Tibial nerve (tissue), 4 donors: ENCODE measurements at regions not wholly inside any gene's neighbourhood (a gene's known extent, or its start where the extent isn't known, plus 50 kb on each side); places are given as distances from the start of the nearest gene placed in this dataset.

Experiments
- EP300 ChIP-seq, 2 donors: sonication (generic); formaldehyde crosslinking; IDR thresholded peaks; one replicate each; pipeline ENCODE4 v1.6.1; 2017; ENCODE audit warnings: antibody characterized with exemption in 2 of 2, mild to moderate bottlenecking in 1 of 2
- POLR2A ChIP-seq, 2 donors: fragments of 450-650 bp; IDR thresholded peaks; one replicate each; pipeline ENCODE4 v1.6.1; 2017; ENCODE audit warnings: antibody characterized with exemption in 2 of 2, mild to moderate bottlenecking in 2 of 2, moderate library complexity in 2 of 2
- TF ChIP-seq, protein P1 (sequence below), 5 experiments: fragments of 200-600 bp in 3 of 5; fragments of 450-650 bp in 2 of 5; sonication (generic) in 3 of 5; IDR thresholded peaks; one replicate each; pipeline ENCODE4 v1.5.1; 2016 to 2019; ENCODE audit warnings: antibody characterized with exemption in 5 of 5, mild to moderate bottlenecking in 3 of 5, moderate library complexity in 2 of 5

DNA sequence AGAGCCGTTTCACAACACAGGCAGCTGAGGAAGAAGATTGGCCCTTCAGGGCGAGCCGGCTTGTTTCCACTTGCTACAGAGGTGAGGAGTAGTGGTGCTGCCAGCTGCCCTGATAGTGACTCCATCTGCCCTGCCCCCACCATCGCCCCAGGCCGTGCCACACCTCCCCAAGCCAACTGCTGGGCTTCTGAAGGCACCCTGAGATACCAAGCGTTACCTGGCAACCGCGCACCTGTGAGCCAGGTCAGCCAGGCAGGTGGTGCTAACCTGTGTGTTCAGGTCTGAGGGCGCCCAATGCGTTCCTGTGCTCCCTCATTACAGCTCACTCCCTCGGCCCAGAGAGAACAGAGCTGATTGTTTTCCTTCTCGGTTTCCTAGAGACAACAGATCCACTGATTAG lies 299.1 kb upstream of the ID4 start:
- TF ChIP-seq, protein P1, sequence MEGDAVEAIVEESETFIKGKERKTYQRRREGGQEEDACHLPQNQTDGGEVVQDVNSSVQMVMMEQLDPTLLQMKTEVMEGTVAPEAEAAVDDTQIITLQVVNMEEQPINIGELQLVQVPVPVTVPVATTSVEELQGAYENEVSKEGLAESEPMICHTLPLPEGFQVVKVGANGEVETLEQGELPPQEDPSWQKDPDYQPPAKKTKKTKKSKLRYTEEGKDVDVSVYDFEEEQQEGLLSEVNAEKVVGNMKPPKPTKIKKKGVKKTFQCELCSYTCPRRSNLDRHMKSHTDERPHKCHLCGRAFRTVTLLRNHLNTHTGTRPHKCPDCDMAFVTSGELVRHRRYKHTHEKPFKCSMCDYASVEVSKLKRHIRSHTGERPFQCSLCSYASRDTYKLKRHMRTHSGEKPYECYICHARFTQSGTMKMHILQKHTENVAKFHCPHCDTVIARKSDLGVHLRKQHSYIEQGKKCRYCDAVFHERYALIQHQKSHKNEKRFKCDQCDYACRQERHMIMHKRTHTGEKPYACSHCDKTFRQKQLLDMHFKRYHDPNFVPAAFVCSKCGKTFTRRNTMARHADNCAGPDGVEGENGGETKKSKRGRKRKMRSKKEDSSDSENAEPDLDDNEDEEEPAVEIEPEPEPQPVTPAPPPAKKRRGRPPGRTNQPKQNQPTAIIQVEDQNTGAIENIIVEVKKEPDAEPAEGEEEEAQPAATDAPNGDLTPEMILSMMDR (IDR thresholded peaks at IDR 0.05), result no peak
- no peak for TF ChIP-seq POLR2A (IDR thresholded peaks at IDR 0.05)
- TF ChIP-seq EP300 (IDR thresholded peaks at IDR 0.05), result no peak
